AG04450 (cell line): ENCODE measurements at regions not wholly inside any gene's neighbourhood (a gene's known extent, or its start where the extent isn't known, plus 50 kb on each side); places are given as distances from the start of the nearest gene placed in this dataset.

ENCODE experiments used
- CTCF ChIA-PET: fragments of 300-600, 350-600 bp; formaldehyde crosslinking; extraction: SDS; loops from one replicate; lab custom pipeline; 2022; ENCODE audit warnings: antibody characterized with exemption, inconsistent platforms; lab: Charles Lee
- POLR2A ChIA-PET: fragments of 350-600 bp; formaldehyde crosslinking; extraction: SDS; loops from one replicate; lab custom pipeline; 2021; ENCODE audit warnings: antibody characterized with exemption, inconsistent platforms; lab: Yijun Ruan, JAX
- DNase-seq: peaks from one replicate; pipeline ENCODE4 v3.0.0-alpha.2; 2011; ENCODE audit warnings: low read depth, low spot score
- H3K27ac ChIP-seq: one replicate; pipeline ENCODE4 v1.5.1; 2012; ENCODE audit warnings: low read depth, low read length, control low read depth
- H3K27me3 ChIP-seq: one replicate; pipeline ENCODE4 v1.6.0; 2012; ENCODE audit warnings: low read length; ENCODE audit not compliant: control insufficient read depth, insufficient read depth
- H3K4me3 ChIP-seq: 2 replicates; pipeline ENCODE4 v1.5.1; 2011; ENCODE audit warnings: mild to moderate bottlenecking, low read depth, low read length, control low read depth
- H3K9me3 ChIP-seq: 2 replicates; pipeline ENCODE4 v1.5.1; 2012; ENCODE audit warnings: low read length; ENCODE audit not compliant: control insufficient read depth, insufficient read depth
- TF ChIP-seq, protein P1 (sequence below): IDR thresholded peaks from 2 replicates; pipeline ENCODE4 v1.5.1; 2011; ENCODE audit warnings: low read depth, low read length, control low read depth, inconsistent platforms

DNA sequence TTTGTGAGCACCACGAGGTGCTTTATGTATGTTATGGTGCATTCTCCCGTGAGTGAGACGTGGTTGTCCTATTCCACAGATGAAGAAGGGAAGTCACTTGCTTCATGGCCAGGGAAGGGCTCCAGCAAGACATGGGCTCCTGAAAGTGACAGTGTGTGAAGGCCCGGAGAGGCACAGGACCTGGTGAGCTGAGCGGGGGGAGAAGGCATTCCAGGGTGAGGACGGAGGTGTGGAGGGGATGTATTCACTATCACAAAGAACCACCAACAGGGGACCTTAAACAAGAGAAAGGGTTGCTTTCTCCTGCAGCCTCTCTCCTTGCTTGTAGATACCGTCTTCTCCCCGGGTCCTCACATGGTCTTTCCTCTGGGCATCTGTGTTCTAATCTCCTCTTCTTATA lies 139.1 kb downstream of the FBLN2 start:
- no peak for DNase-seq
- Histone ChIP-seq H3K27me3 (peaks cover 6% of the 10 kb centered on the region), H3K4me3 (no peak overlapping the region), H3K27ac (no peak overlapping the region), H3K9me3 (no peaks in the 10 kb centered on the region)
- POLR2A ChIA-PET, result no interaction called here
- CTCF ChIA-PET, result no interaction called here
- TF ChIP-seq, protein P1, sequence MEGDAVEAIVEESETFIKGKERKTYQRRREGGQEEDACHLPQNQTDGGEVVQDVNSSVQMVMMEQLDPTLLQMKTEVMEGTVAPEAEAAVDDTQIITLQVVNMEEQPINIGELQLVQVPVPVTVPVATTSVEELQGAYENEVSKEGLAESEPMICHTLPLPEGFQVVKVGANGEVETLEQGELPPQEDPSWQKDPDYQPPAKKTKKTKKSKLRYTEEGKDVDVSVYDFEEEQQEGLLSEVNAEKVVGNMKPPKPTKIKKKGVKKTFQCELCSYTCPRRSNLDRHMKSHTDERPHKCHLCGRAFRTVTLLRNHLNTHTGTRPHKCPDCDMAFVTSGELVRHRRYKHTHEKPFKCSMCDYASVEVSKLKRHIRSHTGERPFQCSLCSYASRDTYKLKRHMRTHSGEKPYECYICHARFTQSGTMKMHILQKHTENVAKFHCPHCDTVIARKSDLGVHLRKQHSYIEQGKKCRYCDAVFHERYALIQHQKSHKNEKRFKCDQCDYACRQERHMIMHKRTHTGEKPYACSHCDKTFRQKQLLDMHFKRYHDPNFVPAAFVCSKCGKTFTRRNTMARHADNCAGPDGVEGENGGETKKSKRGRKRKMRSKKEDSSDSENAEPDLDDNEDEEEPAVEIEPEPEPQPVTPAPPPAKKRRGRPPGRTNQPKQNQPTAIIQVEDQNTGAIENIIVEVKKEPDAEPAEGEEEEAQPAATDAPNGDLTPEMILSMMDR, result no peak
